ENCODE measurements at regions not wholly inside any gene's neighbourhood (a gene's known extent, or its start where the extent isn't known, plus 50 kb on each side); places are given as distances from the start of the nearest gene placed in this dataset.

- Mint-ChIP-seq H3K36me3 (no peaks in the 10 kb centered on the region), H3K27ac (no peak overlapping the region), H3K9me3 (no peaks in the 10 kb centered on the region)
- ATAC-seq (no peak), DNase-seq (ENCODE audit: low spot score in 2 of 2) (no peak)
Measured at GRCh38 chr11:119800619-119801018, 71.6 kb upstream of the NECTIN1 start.

GRCh38 chr11:119800171-119800570 lies 71.2 kb upstream of the NECTIN1 start:
- H3K27ac Mint-ChIP-seq = no peak overlapping the region
- ATAC-seq (no peak), DNase-seq (ENCODE audit: low spot score in 2 of 2) (no peak)
- no peaks in the 10 kb centered on the region for H3K36me3 Mint-ChIP-seq
- H3K9me3 Mint-ChIP-seq = no peaks in the 10 kb centered on the region

- no peak for DNase-seq (ENCODE audit: low spot score in 2 of 2)
- Mint-ChIP-seq H3K9me3 (no peaks in the 10 kb centered on the region), H3K27ac (no peak overlapping the region), H3K36me3 (no peaks in the 10 kb centered on the region)
- no peak for ATAC-seq
Measured at GRCh38 chr11:119798656-119799055, 69.7 kb upstream of the NECTIN1 start.

- no peak for ATAC-seq
- H3K27ac Mint-ChIP-seq = no peak overlapping the region
- H3K36me3 Mint-ChIP-seq = no peaks in the 10 kb centered on the region
Measured at GRCh38 chr11:119797736-119798135, 68.7 kb upstream of the NECTIN1 start.

GRCh38 chr11:119797123-119797611 lies 68.2 kb upstream of the NECTIN1 start:
- DNase-seq (ENCODE audit: low spot score in 2 of 2) (no peak), ATAC-seq (no peak)
- no peak overlapping the region for H3K27ac Mint-ChIP-seq
- no peaks in the 10 kb centered on the region for H3K36me3 Mint-ChIP-seq
- H3K9me3 Mint-ChIP-seq = no peaks in the 10 kb centered on the region

More at GRCh38 chr11:119797736-119798135, 68.7 kb upstream of the NECTIN1 start:
- DNase-seq (ENCODE audit: low spot score in 2 of 2) = no peak
- H3K9me3 Mint-ChIP-seq = no peaks in the 10 kb centered on the region

GRCh38 chr11:119796363-119797060 lies 67.5 kb upstream of the NECTIN1 start:
- DNase-seq (ENCODE audit: low spot score in 2 of 2) = no peak
- no peak for ATAC-seq
- Mint-ChIP-seq H3K36me3 (no peaks in the 10 kb centered on the region), H3K9me3 (no peaks in the 10 kb centered on the region), H3K27ac (no peak overlapping the region)

- Mint-ChIP-seq H3K36me3 (no peaks in the 10 kb centered on the region), H3K9me3 (no peaks in the 10 kb centered on the region), H3K27ac (no peak overlapping the region)
- ATAC-seq = no peak
- DNase-seq (ENCODE audit: low spot score in 2 of 2) = no peak
Measured at GRCh38 chr11:119795690-119796089, 66.7 kb upstream of the NECTIN1 start.

GRCh38 chr11:119795231-119795630 lies 66.2 kb upstream of the NECTIN1 start:
- no peak for ATAC-seq
- no peak for DNase-seq (ENCODE audit: low spot score in 2 of 2)
- no peaks in the 10 kb centered on the region for H3K9me3 Mint-ChIP-seq
- H3K36me3 Mint-ChIP-seq = no peaks in the 10 kb centered on the region
- H3K27ac Mint-ChIP-seq = no peak overlapping the region

GRCh38 chr11:119794756-119795155 lies 65.8 kb upstream of the NECTIN1 start:
- H3K27ac Mint-ChIP-seq = no peak overlapping the region
- no peaks in the 10 kb centered on the region for H3K36me3 Mint-ChIP-seq
- no peak for ATAC-seq
- DNase-seq (ENCODE audit: low spot score in 2 of 2) = no peak
- H3K9me3 Mint-ChIP-seq = no peaks in the 10 kb centered on the region

- no peak for ATAC-seq
Measured at GRCh38 chr11:119794141-119794665, 65.2 kb upstream of the NECTIN1 start.

GRCh38 chr11:119793335-119793984 lies 64.5 kb upstream of the NECTIN1 start:
- ATAC-seq = no peak
- Mint-ChIP-seq H3K27ac (no peak overlapping the region), H3K36me3 (no peaks in the 10 kb centered on the region), H3K9me3 (no peaks in the 10 kb centered on the region)
- no peak for DNase-seq (ENCODE audit: low spot score in 2 of 2)

More at GRCh38 chr11:119794141-119794665, 65.2 kb upstream of the NECTIN1 start:
- DNase-seq (ENCODE audit: low spot score in 2 of 2) = no peak
- no peaks in the 10 kb centered on the region for H3K36me3 Mint-ChIP-seq
- H3K9me3 Mint-ChIP-seq = no peaks in the 10 kb centered on the region
- no peak overlapping the region for H3K27ac Mint-ChIP-seq

GRCh38 chr11:119791701-119792151 lies 62.7 kb upstream of the NECTIN1 start:
- peak in 1 of 2 donors; percentile 39 for DNase-seq (ENCODE audit: low spot score in 2 of 2)
- Mint-ChIP-seq H3K27ac (no peak overlapping the region), H3K9me3 (no peaks in the 10 kb centered on the region), H3K36me3 (no peaks in the 10 kb centered on the region)
- ATAC-seq = no peak

GRCh38 chr11:119791047-119791446 lies 62.0 kb upstream of the NECTIN1 start:
- no peak for DNase-seq (ENCODE audit: low spot score in 2 of 2)
- Mint-ChIP-seq H3K27ac (no peak overlapping the region), H3K9me3 (no peaks in the 10 kb centered on the region), H3K36me3 (no peaks in the 10 kb centered on the region)
- ATAC-seq = no peak

- no peak for DNase-seq (ENCODE audit: low spot score in 2 of 2)
- no peak for ATAC-seq
- Mint-ChIP-seq H3K36me3 (no peaks in the 10 kb centered on the region), H3K27ac (no peak overlapping the region), H3K9me3 (no peaks in the 10 kb centered on the region)
Measured at GRCh38 chr11:119790476-119790875, 61.5 kb upstream of the NECTIN1 start.

GRCh38 chr11:119789766-119790407 lies 60.9 kb upstream of the NECTIN1 start:
- H3K36me3 Mint-ChIP-seq = no peaks in the 10 kb centered on the region
- no peak for DNase-seq (ENCODE audit: low spot score in 2 of 2)
- H3K9me3 Mint-ChIP-seq = no peaks in the 10 kb centered on the region
- H3K27ac Mint-ChIP-seq = no peak overlapping the region
- no peak for ATAC-seq

GRCh38 chr11:119788911-119789560 lies 60.0 kb upstream of the NECTIN1 start:
- no peak for DNase-seq (ENCODE audit: low spot score in 2 of 2)
- Mint-ChIP-seq H3K9me3 (no peaks in the 10 kb centered on the region), H3K36me3 (no peaks in the 10 kb centered on the region), H3K27ac (no peak overlapping the region)
- no peak for ATAC-seq

Measured in activated naive CD4-positive, alpha-beta T cell treated with anti-CD3 and anti-CD28 coated beads, Interleukin-2, amount 50 U/mL, for 72 hours (primary cell).